ENCODE measurements at regions not wholly inside any gene's neighbourhood (a gene's known extent, or its start where the extent isn't known, plus 50 kb on each side); places are given as distances from the start of the nearest gene placed in this dataset.

- no peak overlapping the region for H2BK5ac ChIP-seq (ENCODE audit: low read depth, low read length)
- no peak overlapping the region for H2AFZ ChIP-seq (ENCODE audit: low read length)
- DNase-seq (ENCODE audit: low read depth in 1 of 2, low spot score in 2 of 2) (no peak), FAIRE-seq (no peak)
- H3K4ac ChIP-seq (replicated peaks; ENCODE audit: insufficient read length, low read depth, low read length) = no peak overlapping the region
- no peak overlapping the region for H2BK12ac ChIP-seq (ENCODE audit: low read depth, low read length)
- no peaks in the 10 kb centered on the region for H3K79me2 ChIP-seq (ENCODE audit: control insufficient read depth in 1 of 2, insufficient read depth in 2 of 2, low read length in 2 of 2)
- no peak overlapping the region for H2AK5ac ChIP-seq (ENCODE audit: low read depth, low read length)
- no peaks in the 10 kb centered on the region for H3K27me3 ChIP-seq (replicated peaks in 1 of 4; ENCODE audit: control insufficient read depth in 3 of 4, extremely low read depth in 1 of 4, insufficient read depth in 3 of 4, low read length in 3 of 4)
- no peak overlapping the region for H4K8ac ChIP-seq (ENCODE audit: extremely low read depth, insufficient read depth, low read length)
- no peaks in the 10 kb centered on the region; the same call in 1 of the 2 replicates for H3K23me2 ChIP-seq (ENCODE audit: low read depth, low read length)
- no peak overlapping the region for H4K5ac ChIP-seq (ENCODE audit: insufficient read length, low read depth, low read length)
- no peak overlapping the region for H3K18ac ChIP-seq (ENCODE audit: extremely low read depth, low read length)
- no peak overlapping the region for H3K4me2 ChIP-seq (ENCODE audit: insufficient read depth in 1 of 2, low read depth in 2 of 2, low read length in 2 of 2)
- POLR2A ChIA-PET (ENCODE audit: partially characterized antibody) = no interaction called here
- no peak overlapping the region for H3K56ac ChIP-seq (replicated peaks; ENCODE audit: insufficient read length, low read depth, low read length)
- H2BK120ac ChIP-seq (replicated peaks; ENCODE audit: low read depth, low read length) = no peak overlapping the region
- H3K9ac ChIP-seq (replicated peaks in 1 of 4; ENCODE audit: extremely low read depth in 1 of 4, low read depth in 3 of 4, low read length in 3 of 4) = no peak overlapping the region
- H3K23ac ChIP-seq (ENCODE audit: insufficient read length) = no peak overlapping the region
- CTCF ChIA-PET (ENCODE audit: partially characterized antibody) = no interaction called here
- no peaks in the 10 kb centered on the region for H3K4me1 ChIP-seq (replicated peaks in 1 of 4; ENCODE audit: control insufficient read depth in 3 of 4, insufficient read depth in 4 of 4, low read length in 3 of 4)
- no peak overlapping the region for H4K91ac ChIP-seq (replicated peaks; ENCODE audit: insufficient read length, low read length)
- H2BK20ac ChIP-seq (ENCODE audit: low read length) = no peak overlapping the region
- no peak overlapping the region for H3K27ac ChIP-seq (ENCODE audit: low read depth, low read length)
- H3K9me3 ChIP-seq (ENCODE audit: insufficient read depth in 2 of 2, low read depth in 1 of 2, low read length in 1 of 2) = no peaks in the 10 kb centered on the region
- WGBS, 2 experiments (ENCODE audit: extremely low coverage in 1 of 2, insufficient coverage in 1 of 2, insufficient read length in 1 of 2, insufficient replicate concordance in 2 of 2, low coverage in 1 of 2, low lambda C conversion rate in 2 of 2, missing lambda C conversion rate in 1 of 2) = 90% methylated on average over 1 of the region's 1 CpG; no CpG with 5 or more reads in 1 of the 2 experiments
- no peaks in the 10 kb centered on the region for H4K20me1 ChIP-seq (replicated peaks in 1 of 2; ENCODE audit: control insufficient read depth in 1 of 2, insufficient read depth in 2 of 2, low read length in 2 of 2)
- H3K4me3 ChIP-seq (ENCODE audit: extremely low read depth in 1 of 4, insufficient read depth in 2 of 4, low read depth in 3 of 4, low read length in 4 of 4) = no peak overlapping the region
- no peak overlapping the region for H2BK15ac ChIP-seq (ENCODE audit: low read length)
- H3K36me3 ChIP-seq (ENCODE audit: control insufficient read depth in 2 of 4, insufficient read depth in 4 of 4, low read length in 3 of 4) = no peaks in the 10 kb centered on the region
- no peak overlapping the region for H3K14ac ChIP-seq (ENCODE audit: insufficient read length)
- no peaks in the 10 kb centered on the region for H3K79me1 ChIP-seq (ENCODE audit: low read depth, low read length)
- no peak for TF ChIP-seq SIN3A (conservative IDR thresholded peaks at IDR 0.05 in 1 of 2, IDR thresholded peaks at IDR 0.05 in 1 of 2; ENCODE audit: low read depth in 1 of 2, low read length in 2 of 2)
Observed at GRCh38 chr4:35965300-35965699, 279.0 kb downstream of the ARAP2 start.
